HG02884 (cell line): ENCODE measurements at regions not wholly inside any gene's neighbourhood (a gene's known extent, or its start where the extent isn't known, plus 50 kb on each side); places are given as distances from the start of the nearest gene placed in this dataset.
"Not testable (repeated sequence)": the region's sequence is repeated elsewhere in the genome, so short reads cannot be mapped to it uniquely, and the experiment has no call there.

Experiments
- ATAC-seq: cut with Tn5 transposase; IDR thresholded peaks from one replicate; pipeline ENCODE4 v1.9.1; 2021; ENCODE audit warnings: mild to moderate bottlenecking, moderate library complexity; ENCODE audit not compliant: unreplicated experiment

DNA sequence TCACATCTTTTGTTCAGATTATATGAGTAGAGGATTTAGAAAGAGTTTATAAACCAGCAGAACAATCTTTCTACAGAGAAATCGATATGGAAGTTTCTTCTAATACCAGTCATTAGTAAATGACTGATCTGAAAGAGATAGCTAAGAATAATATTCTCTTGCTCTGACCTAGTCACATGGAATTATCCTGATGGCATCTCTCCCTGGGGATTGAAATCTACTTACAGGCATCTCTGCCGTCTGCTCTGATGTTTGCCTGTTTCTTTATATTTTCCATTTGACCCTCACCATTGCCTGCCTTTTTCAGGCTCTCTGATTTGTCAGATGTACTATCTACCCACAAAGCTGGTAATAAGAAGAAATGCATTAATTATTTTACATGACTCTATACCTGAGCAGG, 1157.3 kb downstream of the PCDH7 start:
- no peak for ATAC-seq

DNA sequence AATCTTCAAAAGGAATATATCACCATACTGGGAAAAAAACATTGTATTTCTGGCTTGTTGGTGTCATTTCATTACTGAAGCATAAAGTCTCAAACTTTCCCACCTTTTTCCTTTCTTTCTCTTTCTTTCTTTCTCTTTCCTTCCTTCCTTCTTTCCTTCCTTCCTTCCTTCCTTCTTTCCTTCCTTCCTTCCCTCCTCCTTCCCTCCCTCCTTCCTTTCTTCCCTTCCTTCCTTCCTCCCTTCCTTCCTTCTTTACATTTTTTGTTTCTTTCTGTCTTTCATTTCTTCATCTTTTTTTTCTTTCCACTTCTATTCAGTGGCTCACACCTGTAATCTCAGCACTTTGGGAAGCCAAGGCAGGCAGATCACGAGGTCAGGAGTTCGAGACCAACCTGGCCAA, 1160.7 kb downstream of the PCDH7 start:
- ATAC-seq: not testable (repeated sequence)

- ATAC-seq: no peak
Observed at GRCh38 chr4:31896349-31896748, 1176.2 kb downstream of the PCDH7 start.

GRCh38 chr4:31905363-31905762, 1185.2 kb downstream of the PCDH7 start:
- no peak for ATAC-seq

DNA sequence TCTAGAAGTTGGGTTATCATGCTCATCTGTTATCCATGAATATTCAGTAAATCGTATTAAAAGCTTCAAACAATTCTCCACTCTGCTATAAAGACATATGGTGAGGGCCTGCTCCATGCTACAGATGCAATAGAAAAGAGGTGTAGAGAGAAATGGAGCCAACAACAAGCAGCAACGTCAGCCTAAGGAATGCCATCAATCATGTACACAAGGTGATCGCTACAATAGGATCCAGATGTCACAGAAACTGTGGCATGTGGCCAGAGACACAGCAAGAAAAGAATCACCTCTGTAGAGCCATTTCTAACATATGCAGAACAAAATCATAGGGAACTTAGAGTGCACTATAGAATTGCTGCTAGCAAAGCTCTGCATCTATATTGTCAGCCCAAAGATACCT, 1188.1 kb downstream of the PCDH7 start:
- ATAC-seq: no peak

- ATAC-seq: no peak
Observed at GRCh38 chr4:31917334-31917733, 1197.2 kb downstream of the PCDH7 start.

DNA sequence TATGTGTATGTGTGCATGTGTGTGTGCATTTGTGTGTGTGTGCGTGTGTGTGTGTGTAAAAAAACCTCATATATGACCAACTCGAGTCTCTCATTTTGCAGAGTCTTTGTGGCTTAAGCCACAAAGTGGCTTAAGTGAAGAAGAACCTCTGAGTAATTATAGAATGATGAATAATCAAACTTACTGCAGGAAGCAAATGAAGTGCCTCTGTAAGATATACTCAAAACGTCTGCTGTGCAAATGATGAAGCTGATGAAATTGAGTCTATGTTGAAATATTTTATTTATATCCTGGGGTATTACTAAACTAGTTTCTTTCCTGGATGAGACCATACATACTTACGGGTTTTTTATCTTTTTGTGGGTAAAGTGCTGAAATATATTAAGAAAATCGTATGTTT, 1198.7 kb downstream of the PCDH7 start:
- ATAC-seq: no peak

GRCh38 chr4:31923634-31924033, 1203.5 kb downstream of the PCDH7 start:
- no peak for ATAC-seq

DNA sequence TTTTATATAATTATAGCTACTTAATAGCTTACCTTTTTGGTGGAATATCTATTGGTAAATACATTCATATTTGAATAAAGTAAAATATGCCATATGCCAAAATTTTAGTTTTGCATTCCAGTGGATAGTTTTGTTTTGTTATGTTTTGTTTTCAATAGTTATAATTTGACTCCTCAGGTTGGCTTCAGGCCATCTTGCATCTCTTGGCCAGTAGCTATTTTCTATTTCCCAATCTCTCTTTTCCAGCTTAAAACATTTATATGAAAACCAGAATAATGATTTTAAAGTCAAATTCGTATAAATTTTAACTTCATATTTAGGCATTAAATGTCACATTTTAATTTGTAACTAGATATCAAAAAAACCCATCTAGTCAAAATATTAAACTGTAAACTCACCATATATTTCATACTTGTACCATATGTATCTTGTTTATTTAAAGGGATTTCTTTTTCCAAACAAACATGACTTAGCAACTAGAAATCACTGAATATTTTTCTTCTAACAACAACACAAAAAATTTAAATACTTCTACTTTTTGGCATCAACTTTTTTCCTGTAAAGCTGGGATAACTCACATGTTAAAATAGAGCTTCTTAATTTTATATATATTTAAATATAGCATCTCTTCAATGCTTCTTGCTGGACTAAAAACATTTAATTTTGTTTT, 1209.6 kb downstream of the PCDH7 start:
- ATAC-seq: no peak

DNA sequence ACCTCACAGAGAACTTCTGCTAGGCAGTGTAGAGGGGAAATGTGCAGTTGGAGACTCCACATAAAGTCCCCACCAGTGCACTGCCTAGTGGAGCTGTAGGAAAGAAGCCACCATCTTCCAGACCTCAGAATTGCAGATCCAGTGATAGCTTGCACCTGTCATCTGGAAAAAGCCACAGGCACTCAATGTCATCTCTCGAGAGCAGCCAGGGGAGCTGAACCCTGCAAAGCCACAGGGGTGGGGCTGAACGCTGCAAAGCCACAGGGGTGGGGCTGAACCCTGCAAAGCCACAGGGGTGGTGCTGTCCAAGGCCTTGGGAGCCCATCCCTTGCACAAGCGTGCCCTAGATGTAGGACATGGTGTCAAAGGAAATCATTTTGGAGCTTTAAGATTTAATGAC, 1226.3 kb downstream of the PCDH7 start:
- no peak for ATAC-seq

GRCh38 chr4:31947101-31947500, 1226.9 kb downstream of the PCDH7 start:
- ATAC-seq: no peak

DNA sequence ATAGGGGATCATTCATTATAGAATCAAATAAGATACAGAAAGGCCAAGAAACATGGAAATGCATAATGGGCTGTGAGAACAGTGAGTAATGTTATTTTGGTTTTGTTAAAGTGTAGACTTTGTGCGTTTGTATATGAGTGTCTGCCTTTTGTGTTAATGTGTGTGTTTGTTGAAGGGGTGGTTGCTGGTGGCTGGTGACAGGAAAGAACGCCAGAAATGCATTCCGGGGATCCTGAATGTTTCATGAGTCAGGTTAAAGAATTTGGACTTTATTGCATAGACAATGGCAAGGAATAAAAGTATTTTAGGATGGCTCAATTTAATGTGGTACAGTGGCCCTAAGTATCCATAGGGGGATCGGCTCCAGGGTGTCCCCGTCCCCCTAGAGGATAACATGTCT, 1228.9 kb downstream of the PCDH7 start:
- no peak for ATAC-seq

DNA sequence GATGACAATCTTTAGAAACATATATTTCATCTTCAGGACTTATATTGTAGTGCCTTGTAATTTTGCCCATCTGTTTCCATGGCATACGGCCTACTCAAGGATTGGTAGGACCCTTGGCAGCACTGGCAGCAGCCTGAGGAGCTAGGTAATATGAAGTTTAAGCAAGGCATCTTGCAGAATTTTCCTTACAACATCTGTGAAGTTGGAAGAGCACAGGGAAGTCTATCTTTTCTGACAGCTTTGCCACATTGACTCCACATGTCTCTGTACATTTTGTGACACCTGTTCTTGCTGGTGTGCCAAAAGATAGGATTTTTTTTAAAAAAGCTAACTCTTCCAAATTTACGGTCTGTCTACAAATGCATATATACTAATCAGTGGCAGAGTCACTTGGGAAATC, 1235.2 kb downstream of the PCDH7 start:
- ATAC-seq: no peak

GRCh38 chr4:31959972-31960371, 1239.8 kb downstream of the PCDH7 start:
- ATAC-seq: no peak

GRCh38 chr4:31964685-31965084, 1244.5 kb downstream of the PCDH7 start:
- no peak for ATAC-seq

GRCh38 chr4:31968842-31969241, 1248.7 kb downstream of the PCDH7 start:
- ATAC-seq: no peak

- no peak for ATAC-seq
Observed at GRCh38 chr4:31974490-31975002, 1254.4 kb downstream of the PCDH7 start.

DNA sequence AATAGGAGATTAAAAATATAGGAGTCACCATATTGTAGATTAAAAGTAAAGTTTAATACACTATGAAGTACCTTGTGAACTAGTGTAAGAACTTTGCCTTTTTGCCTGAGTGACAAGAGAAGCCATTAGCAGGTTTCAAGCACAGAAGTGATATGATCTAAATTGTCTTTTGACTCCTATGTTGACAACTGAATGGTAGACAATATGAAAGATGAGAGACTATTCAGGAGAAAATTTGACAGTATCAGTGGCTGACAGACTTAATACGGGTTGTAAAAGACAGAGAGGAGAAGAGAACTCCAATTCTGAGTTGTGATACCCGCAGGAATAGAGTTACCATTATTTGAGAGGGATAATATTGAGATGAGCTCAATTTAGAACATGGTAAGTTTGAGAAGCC, 1259.8 kb downstream of the PCDH7 start:
- no peak for ATAC-seq

DNA sequence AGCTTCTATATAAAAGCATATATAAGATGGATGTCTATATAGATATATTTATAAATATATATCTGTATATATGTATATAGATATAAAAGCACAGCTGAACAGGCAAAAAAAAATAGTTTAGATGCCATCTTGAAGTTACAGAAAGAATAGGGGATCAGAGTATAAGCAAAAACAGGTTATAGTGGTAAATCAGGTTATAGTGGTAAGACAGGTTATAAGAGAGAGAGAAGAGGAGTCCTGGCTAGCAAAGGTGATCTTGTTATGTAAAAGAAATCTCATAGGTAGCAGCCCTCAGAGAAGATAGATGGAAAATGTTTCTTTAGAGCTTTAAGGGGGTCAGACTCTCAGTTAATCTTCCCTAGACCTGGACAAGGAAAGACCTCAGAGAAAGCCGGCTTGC, 1263.1 kb downstream of the PCDH7 start:
- ATAC-seq: no peak

DNA sequence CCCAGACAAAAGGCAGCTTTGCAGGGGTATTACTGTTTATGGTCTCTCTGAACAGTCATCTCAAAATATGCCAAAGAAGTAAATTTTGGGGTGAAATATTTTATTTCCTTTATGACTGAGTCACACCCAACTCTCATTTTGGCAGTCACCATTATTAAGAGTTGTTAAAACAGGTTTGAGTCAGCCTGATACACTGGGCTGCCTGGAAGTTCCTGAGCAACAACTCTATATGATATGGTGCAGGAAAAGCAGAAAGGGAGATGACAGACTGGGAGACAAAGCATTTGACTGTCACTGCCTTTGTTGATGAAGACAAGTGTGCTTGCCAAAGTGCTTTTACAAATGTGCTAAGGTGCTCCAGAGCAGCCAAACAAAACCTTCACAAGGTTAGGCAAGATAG, 1263.5 kb downstream of the PCDH7 start:
- ATAC-seq: no peak

- ATAC-seq: no peak
Observed at GRCh38 chr4:31984872-31985271, 1264.7 kb downstream of the PCDH7 start.

GRCh38 chr4:31995943-31996901, 1276.1 kb downstream of the PCDH7 start:
- no peak for ATAC-seq
